ENCODE measurements at regions not wholly inside any gene's neighbourhood (a gene's known extent, or its start where the extent isn't known, plus 50 kb on each side); places are given as distances from the start of the nearest gene placed in this dataset.
"Not testable (repeated sequence)": the region's sequence is repeated elsewhere in the genome, so short reads cannot be mapped to it uniquely, and the experiment has no call there.

GRCh38 chr5:63894690-63895089 lies 67.6 kb downstream of the HTR1A start:
- no peak for DNase-seq

- no peak for DNase-seq
Observed at GRCh38 chr5:63878788-63879187, 83.5 kb downstream of the HTR1A start.

GRCh38 chr5:63877961-63878360 lies 84.3 kb downstream of the HTR1A start:
- no peak for DNase-seq

GRCh38 chr5:63860379-63860778 lies 101.9 kb downstream of the HTR1A start:
- no peak for DNase-seq

GRCh38 chr5:63854076-63854475 lies 108.2 kb downstream of the HTR1A start:
- no peak for DNase-seq

GRCh38 chr5:63843190-63843589 lies 119.1 kb downstream of the HTR1A start:
- DNase-seq: no peak

GRCh38 chr5:63837437-63837836 lies 124.8 kb downstream of the HTR1A start:
- no peak for DNase-seq

GRCh38 chr5:63831381-63831780 lies 130.9 kb downstream of the HTR1A start:
- DNase-seq: no peak

GRCh38 chr5:63825984-63826383 lies 136.3 kb downstream of the HTR1A start:
- no peak for DNase-seq

GRCh38 chr5:63823583-63823982 lies 138.7 kb downstream of the HTR1A start:
- no peak for DNase-seq

- no peak for DNase-seq
Observed at GRCh38 chr5:63822614-63823013, 139.6 kb downstream of the HTR1A start.

- DNase-seq: no peak
Observed at GRCh38 chr5:63820577-63820976, 141.7 kb downstream of the HTR1A start.

- DNase-seq: no peak
Observed at GRCh38 chr5:63812693-63813092, 149.6 kb downstream of the HTR1A start.

- no peak for DNase-seq
Observed at GRCh38 chr5:63811961-63812360, 150.3 kb downstream of the HTR1A start.

GRCh38 chr5:63811286-63811685 lies 151.0 kb downstream of the HTR1A start:
- no peak for DNase-seq

GRCh38 chr5:63805151-63805550 lies 157.1 kb downstream of the HTR1A start:
- no peak for DNase-seq

- DNase-seq: no peak
Observed at GRCh38 chr5:63803165-63803564, 159.1 kb downstream of the HTR1A start.

- DNase-seq: no peak
Observed at GRCh38 chr5:63794979-63795378, 167.3 kb downstream of the HTR1A start.

- DNase-seq: no peak
Observed at GRCh38 chr5:63794296-63794695, 167.9 kb downstream of the HTR1A start.

- no peak for DNase-seq
Observed at GRCh38 chr5:63774939-63775338, 187.3 kb downstream of the HTR1A start.

GRCh38 chr5:63768221-63768620 lies 194.0 kb downstream of the HTR1A start:
- no peak for DNase-seq

GRCh38 chr5:63760965-63761364 lies 201.3 kb downstream of the HTR1A start:
- no peak for DNase-seq

GRCh38 chr5:63743096-63743798 lies 219.0 kb downstream of the HTR1A start:
- DNase-seq: no peak

GRCh38 chr5:63732880-63733279 lies 229.4 kb downstream of the HTR1A start:
- not testable (repeated sequence) for DNase-seq

GRCh38 chr5:63727583-63727982 lies 234.7 kb downstream of the HTR1A start:
- no peak for DNase-seq

All from activated CD4-positive, alpha-beta T cell treated with anti-CD3 and anti-CD28 coated beads, Interleukin-2, amount 50 U/mL, for 1 hour (primary cell).